GM21529 (cell line): ENCODE measurements at regions not wholly inside any gene's neighbourhood (a gene's known extent, or its start where the extent isn't known, plus 50 kb on each side); places are given as distances from the start of the nearest gene placed in this dataset.

Experiments used
- ATAC-seq: cut with Tn5 transposase; IDR thresholded peaks from one replicate; pipeline ENCODE4 v1.9.1; 2021; ENCODE audit not compliant: unreplicated experiment

DNA sequence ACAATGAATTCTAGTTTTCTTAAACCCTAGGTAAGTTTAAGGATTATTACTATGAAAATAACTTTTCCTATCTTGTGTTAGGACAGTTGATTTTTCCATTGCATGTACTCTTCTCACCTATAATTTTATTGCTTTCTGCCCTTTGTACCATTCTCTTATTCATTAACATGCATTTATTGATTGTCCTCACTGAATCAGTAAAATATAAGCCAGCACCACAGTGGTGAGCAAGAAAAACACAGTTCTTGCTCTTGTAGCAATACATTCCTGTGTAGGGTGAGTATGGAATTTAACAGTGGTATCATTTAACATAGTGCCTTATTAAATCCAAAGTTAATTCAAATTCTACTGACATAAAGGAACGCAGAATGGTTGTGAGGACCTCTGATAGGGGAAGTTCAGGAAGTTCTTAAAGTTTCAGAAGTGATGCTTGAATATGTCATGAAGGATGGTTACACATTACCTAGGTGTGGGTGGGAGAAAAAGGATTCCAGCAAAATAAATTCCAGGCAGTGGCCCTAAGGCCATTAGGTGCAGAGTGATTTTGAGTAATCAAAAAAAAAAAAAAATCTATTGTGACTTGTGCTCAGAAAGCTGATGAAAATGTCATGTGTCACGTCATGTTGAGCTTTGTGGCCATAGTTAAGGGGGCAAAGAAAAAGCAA is 104.7 kb upstream of the DSEL start:
- ATAC-seq, result no peak

DNA sequence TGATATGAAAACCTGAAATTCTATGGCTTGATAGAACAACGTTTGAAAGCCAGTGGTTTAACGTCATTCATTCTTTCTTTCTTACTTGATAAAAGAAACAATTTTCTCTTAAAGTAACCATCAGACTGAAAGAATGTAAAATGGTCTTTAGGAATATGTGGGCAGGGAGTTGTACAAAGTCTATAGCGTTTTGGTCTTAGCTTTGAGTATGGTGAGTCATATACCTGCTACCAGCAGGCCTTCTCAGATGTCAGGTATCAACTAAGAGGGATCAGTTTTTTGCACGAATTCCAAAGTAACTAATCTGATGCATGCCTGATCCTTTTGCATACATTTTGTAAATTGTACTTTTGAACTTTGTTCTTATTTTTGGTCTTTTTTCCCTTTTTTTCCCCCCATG is 101.5 kb upstream of the DSEL start:
- no peak for ATAC-seq

DNA sequence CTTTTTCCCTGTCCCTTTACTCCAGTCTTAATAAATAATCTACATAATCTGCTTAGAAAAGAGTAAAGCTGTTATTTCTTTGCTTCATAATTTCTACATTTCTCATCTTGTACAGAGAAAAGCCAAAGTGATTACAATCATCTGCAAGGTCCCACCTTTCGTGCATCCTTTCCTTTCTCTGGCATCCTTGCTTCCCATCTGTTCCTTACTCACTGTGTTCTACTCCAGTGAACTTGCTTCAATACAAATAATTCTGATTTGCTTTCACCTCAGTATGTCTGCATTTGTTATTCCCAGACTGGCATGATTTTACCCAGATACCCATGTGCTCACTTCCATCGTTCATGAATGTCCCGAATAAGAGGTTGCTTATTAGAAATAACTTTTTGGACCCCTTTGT is 99.4 kb upstream of the DSEL start:
- ATAC-seq, result no peak

DNA sequence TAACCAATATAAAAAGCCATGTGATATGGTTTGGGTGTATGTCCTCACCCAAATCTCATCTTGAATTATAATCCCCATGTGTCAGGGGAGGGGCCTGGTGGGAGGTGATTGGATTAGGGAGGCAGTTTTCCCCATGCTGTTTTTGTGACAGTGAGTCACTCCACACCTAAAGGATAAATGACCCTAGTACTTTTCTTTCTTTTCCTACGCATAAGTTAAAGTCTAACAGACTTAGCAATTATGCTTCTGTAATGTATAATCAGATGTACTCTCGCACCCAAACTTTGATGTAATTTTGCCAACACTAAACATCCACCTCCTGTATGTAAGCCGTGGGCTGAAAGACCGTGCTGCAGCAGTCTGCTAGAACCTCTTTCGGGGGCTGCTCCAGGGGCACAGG is 97.2 kb upstream of the DSEL start:
- no peak for ATAC-seq

DNA sequence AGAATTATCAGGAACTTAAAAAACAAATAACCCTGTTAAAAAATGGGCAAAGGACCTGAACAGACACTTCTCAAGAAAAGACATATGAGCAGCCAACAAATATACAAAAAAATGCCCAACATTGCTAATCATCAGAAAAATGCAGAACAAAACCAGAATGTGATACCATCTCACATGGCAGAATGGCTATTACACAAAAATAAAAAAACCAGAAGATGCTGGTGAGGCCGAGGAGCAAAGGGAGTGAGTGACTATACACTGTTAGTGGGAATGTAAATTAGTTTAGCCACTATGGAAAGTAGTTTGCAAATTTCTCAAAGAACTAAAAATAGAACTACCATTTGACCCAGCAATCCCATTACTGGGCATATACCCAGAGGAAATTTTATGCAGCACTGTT is 95.8 kb upstream of the DSEL start:
- no peak for ATAC-seq

DNA sequence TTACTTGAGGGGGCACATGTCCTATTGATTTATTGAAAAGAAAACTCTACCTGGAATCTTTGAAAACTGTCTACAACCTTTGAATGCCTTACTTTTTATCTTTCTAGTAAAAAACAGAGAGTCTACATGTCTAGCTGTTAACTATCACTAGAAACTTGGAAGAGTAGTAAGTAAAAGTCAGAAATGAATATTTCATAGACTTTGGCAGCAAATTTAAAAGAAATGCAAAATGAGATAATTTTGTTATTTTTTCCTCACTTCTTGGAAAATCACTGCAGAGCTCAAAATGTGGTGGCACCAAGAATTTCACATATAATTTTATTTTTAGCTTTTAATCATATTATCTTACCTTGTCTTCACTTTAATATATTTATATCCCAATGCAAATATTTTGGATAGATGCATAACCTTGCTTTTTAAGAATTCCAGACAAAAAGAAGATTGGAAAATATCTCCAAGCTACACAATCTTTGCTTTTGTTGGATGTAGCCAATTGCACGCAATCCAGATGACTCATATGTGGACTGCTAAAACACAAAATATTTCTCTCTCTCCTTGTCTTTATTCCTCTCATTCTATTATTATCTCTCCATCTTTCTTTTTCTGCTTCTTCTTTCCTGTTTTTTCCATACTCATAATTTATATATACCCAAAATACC is 92.2 kb upstream of the DSEL start:
- no peak for ATAC-seq

DNA sequence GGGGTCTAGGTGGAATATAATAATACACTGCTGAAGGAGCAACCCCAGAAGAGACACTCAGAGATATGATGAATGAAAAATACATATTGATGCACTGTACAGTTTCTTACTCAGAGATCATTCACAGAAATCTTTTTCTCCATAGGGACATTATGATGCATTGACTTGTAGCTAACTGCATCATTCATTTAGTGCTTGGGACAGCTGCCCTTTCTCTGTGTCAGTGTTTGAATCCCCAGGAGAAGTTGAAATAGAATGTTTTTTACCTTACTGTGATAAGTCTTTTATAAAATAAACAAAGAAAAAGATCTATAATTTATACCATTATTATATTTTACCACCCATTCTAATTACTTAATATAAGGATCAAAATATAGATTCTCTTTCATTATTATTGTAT is 91.7 kb upstream of the DSEL start:
- no peak for ATAC-seq

DNA sequence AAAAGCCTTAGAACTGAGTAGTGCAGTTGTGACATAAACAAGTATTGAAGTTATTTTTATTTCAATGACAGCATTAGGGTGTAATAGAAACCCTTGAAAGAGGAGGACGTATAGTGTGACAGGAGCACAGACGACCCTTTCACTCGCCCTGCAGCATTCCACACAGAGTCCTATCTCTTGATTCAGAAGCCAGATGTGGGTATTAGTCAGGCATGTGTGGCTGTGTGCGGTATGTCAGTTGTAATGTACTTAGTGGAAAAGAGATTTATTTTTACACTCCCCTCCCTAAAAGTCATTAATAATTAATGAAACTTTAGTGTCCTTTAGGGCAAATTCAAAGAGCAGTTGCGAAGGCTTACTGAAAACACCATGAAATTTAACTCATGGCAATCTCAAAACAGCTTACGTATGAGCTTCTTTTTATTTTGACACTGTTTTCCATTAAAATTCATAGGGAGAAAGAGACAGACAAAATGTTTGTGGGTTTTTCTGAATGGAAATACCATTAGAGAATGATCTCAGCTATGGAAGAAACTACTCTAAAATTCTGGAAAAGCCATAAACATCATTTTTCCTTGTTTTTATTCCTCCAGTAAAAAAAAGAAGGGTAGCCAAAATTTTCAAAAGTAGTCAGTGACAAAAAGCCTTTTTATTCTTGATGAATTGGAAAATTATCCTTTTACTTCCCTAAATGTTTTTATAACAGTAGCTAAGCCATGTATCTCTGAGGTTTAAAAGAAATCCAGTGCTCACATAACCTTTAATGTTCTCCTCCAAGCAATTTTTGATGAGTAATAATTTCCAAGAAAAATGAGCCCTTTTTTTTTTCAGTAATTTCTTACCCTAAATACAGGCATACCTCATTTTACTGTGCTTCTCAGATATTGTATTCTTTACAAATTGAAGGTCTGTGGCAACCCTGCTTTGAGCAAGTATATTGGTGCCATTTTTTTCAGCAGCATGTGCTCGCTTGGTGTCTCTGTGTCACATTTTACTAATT is 84.0 kb upstream of the DSEL start:
- ATAC-seq, result no peak

DNA sequence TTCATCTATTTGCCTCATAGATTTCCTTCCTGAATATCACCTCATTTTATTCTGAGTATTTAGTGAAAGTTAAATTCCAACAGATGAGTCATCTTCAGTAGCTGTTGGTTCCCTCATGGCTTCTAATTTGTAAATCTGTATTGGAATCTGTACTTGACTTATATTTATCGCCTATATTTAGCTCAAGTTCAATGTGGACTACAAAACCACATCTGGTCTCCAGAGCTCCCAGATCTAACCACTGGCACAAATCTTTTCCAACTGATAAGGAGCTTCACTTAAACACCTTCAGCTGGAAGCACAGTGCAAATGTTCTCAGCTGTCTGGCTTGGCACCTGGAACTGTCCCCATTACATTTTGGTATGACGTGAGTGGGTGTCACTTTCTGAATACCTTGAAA is 82.8 kb upstream of the DSEL start:
- no peak for ATAC-seq

DNA sequence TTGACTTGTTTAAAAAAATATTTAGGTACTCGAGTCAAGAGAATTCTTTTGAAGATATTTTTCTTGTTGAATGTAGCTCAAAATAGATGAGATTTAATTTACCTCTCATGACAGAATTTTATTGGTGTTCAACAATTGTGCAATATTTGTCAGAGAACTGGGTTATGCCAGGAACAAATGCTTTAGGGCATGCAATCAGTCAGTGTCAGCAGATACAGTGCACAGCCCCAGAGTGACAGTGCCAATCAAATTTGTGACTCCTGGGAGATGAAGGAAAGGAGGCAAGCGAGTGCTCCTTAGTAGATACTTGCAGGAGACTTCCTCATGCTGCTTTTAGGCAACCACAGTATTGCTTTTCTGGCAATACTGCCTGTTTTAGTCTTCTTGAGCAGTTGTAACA is 81.2 kb upstream of the DSEL start:
- ATAC-seq, result no peak

DNA sequence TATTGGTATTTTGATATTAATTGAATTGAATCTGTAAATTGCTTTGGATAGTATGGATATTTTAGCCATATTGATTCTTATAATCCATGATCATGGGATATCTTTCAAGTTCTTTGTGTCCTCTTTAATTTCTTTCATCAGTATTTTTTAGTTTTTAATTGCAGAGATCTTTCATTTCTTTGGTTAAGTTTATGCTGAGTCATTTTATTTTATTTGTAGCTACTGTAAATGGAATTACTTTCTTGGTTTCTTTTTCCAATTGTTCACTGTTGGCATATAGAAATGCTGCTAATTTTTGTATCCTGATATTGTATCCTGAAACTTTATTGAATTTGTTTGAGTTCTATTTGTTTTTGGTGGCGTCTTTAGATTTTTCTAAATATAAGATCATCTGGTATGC is 79.5 kb upstream of the DSEL start:
- no peak for ATAC-seq

DNA sequence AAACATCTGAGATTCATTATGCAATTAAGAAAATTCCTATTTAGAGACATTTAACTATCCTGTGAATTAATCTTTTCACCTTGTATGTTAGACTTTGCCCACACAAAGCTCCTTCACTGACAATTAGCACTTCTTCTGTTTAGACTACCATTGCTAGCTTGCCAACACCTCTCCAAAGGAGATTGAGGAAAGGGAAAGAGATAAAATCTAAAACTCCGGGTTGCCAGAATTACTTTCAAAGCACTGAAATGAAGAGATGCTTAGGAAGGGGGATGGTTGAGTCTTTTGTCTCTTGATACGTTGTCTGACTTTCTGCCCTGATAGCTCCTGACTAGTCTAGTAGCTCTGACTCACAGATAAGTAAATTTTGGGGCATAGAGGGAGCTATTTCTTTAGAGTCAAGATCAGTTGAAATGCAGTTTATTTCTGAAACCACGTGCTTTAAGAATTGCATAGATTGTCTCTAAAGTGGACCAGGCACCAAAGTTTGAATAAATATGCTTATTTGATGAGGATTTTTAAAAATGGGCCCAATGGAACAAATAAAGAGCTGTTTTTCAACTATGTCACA is 74.1 kb upstream of the DSEL start:
- ATAC-seq, result no peak

DNA sequence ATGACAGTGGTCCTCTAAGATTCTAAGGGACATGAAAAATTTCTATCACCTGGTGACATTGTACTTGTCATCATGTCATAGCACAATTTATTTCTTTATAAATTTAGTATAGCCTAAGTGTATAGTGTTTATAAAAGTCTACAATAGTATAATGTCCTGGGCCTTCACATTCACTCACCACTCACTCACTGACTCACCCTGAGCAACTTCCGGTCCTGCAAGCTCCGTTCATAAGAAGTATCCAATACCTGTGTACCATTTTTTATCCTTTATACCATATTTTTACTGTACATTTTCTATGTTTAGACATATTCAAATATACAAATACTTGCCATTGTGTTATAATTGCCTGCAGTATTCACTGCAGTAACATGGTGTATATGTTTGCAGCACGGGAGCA is 72.8 kb upstream of the DSEL start:
- no peak for ATAC-seq

DNA sequence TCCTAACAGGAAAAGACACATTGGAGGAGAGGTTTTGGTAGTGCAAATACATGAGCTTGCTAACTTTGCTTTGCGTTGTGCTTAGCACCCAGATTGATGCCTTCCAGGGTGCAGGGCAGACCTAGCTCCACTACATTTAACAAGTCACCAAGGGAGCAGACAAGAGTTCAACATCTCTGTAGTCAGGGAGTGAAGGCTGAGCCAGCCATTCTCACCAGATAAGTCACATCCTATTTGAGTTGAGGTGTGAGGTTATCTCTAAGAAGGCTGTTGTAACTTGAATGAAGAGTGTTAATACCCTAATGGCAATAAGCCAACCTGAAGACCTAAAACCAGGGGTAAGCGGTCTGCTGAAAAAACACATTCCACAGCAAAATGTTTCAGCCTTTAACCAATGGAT is 69.6 kb upstream of the DSEL start:
- ATAC-seq, result no peak

DNA sequence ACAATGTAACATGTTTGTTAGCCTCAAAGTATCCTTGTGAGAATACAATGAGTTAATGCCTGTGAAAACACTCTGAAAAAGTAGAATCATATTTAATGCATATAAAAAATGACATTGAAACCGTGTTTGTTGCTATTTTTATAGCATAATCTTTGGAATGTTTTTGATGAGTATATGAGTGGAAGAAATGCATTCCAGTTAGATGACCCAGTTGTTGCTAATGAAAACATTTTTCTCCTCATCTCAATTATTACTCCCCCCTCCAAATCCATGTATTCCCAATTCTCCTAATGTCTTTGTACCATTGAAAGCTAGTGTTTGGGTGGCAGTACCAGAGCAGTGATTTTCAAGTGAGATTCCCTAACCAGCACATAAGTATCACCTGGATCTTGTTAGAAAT is 67.1 kb upstream of the DSEL start:
- no peak for ATAC-seq

DNA sequence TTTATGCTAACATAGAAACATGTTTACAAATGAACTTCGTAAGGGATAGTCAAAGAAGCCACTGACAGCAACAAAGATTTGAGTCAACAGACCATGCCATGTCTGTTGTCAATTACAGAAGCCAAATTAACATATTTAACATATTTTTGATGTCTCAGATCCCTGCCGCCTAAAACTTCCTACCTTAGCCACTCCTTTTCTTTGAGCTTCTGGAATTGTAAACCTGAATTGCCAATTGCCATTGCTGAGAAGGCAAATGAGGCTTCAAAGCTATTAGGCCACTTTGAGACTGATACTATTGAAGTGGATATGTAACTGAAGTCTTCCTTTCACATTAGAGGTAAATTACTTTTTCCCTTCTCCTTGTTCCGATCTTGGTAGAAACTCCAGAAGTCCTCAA is 66.0 kb upstream of the DSEL start:
- ATAC-seq, result no peak

DNA sequence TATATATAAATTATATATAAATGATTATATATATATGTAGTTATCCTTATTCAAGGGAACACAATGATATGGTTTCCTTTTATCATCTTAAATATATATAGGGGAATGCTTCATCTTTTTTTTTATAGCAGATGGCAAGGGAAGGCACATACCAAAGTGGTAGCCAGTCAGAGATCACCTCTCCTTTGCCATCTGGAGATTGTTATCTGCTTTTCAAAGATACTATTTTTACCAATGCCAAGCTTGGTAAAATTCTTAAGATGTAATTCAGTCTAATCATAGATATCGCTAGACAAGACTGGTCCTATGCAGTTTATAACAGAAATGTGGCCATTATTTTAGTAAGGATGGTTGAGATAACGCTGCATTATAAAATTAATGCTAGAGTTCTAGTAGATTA is 64.7 kb upstream of the DSEL start:
- ATAC-seq, result no peak

DNA sequence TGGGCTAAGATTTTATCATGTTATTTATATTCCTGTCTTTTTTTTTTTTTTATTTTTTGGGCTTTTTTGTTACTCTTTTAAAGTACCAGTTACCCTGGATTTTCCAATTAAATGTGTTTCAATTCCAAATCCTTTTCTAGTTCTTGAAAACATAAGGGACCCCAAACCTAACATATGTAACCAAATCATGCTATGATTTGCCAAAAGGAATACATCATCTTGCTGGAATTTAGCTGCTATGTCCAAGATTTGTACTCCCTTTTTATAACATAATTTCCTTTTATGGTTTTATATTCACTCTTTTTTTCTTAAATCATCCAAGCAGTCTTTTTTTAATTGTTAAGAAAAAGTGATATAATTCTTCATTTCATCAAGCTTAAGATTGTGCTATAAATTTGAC is 60.9 kb upstream of the DSEL start:
- ATAC-seq, result no peak

DNA sequence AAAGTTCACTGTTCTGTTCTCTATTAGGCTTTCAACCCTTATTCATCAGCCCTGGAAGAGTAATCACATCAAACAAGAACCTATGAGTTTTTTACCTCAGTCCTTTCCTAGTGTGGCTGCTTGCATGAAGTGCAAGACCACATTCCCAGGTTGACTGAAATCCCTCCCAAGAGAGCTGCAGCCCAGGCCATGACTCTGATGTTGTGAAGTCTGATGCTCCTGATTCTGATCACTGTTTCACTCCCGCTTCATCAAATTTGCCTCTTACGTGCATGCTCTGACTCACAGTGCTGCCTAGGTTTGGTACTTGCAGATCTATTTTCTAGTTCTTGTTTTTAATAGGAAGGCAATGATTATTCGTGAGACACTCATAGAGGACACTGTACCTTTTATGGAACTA is 58.2 kb upstream of the DSEL start:
- no peak for ATAC-seq

DNA sequence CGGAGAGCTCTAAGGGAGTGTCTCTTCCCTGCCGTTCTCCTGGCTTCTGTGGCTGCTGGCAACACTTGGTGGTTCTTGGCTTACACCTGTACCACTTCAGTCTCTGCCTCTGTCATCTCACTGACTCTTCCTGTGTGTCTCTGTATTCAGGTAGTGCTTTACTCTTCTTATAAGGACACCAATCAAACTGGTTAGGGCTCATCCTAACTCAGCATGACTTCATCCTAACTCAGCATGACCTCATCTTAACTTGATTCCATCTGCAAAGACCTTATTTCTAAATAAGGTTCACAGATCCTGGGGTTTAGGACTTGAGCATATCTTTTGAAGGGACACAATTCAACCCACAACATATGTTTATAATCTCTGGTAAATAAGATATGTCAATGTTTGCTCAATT is 51.6 kb upstream of the DSEL start:
- ATAC-seq, result no peak
